D341Med (cell line): ENCODE measurements at regions not wholly inside any gene's neighbourhood (a gene's known extent, or its start where the extent isn't known, plus 50 kb on each side); places are given as distances from the start of the nearest gene placed in this dataset.

Source experiments
- DNase-seq: peaks from one replicate; pipeline ENCODE4 v3.0.0; 2012; ENCODE audit warnings: low spot score

DNA sequence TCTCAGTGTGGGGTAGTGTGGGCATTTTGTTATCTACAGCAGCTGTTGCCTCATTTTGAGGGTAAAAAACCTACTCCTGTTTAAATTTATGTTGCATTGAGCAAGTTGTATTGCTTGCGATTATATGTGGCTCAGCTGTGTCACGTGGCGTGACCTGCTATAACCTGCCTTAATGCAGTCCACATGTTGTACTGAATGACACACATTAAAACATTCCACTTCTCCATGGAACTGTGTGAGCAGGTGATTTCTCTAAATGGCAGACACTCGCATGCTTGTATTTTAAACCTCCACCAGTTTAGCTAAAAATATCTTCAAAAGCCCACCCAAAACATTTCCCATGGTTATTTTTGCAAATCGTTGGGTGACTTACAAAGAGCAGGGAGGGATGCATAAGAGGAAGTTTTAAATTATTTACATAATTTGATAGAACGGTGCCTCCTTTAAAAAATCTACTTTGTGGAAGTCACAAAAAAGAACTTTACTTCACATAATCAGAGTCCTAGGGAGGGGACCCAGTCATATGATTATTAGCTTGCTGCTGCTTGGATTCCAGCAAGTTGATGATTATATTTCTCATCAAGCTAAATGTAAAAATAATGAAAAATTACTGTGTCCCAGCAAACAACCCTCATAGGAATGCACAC, 163.3 kb upstream of the ZEB2 start:
- no peak for DNase-seq

DNA sequence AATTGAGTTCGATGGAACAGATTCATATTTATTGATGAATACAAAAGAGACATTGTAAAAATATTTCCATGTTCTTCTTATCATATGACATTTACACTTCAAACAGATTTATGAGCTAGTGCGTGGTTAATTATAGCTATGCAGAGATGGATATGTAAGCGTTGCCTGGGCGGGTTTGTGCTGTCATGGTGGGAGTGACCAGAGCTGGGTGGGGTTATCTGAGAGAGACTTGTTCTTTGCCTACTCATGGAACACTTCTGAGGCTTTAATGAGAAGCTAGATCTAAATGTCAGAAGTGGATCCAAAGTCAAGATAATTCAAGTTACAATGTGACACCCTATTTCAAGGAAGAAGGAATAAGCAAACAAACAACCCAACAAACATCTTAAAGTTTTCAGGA, 162.3 kb upstream of the ZEB2 start:
- DNase-seq, result no peak

DNA sequence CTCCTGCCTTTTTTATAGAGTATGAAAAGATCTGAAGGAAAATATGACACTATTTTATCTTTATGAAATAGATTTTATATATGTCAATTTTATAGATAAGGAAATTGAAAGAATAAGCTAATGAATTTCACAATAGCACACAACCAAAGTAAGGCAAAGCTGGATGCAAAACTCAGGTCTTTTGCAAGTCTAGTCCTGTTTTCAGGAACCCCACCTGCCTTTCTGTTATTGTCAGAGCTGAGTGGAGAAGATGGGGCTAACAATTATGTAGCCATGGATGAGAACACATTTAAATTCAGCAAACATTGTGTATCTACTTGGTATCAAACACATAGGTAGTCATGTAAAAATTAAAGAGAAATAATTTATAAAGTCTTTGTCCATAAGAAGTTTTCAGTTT, 161.5 kb upstream of the ZEB2 start:
- no peak for DNase-seq

DNA sequence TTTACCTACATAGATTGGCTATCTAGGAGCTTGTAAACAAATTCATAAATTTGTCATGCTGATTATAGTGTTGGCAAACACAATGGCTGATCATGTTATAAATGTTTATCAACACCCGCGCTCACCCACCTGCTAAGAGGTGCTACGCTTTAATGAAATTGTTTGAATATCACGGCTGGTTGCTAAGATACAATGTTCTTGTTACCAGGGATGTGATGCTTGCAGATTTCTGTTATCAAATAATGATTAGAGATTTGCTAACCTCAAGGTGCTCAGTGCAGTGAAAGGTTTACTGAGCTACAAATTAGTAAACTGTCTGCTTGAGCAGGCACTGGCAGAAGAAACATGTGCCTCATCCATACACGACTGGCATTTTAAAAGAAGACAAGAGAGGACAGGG, 160.0 kb upstream of the ZEB2 start:
- no peak for DNase-seq

DNA sequence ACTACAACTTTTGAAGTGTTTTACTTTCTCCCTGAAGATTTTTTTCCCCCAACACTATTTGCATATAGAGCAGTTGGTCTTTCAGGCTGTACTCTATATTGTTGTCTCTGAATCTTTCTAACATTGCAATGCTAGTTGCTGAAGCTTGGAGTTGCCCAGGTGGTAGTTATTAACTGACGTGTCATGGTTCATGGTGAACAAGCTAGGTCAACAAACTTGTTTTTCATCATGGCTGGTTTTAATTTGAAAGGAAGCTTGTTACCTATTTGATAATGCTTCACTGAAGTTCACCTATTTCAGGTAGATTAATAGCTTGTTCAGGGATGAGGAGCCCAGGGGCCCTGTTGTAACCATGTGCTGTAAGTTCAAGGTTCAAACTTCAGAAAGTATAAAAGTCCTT, 158.8 kb upstream of the ZEB2 start:
- no peak for DNase-seq

DNA sequence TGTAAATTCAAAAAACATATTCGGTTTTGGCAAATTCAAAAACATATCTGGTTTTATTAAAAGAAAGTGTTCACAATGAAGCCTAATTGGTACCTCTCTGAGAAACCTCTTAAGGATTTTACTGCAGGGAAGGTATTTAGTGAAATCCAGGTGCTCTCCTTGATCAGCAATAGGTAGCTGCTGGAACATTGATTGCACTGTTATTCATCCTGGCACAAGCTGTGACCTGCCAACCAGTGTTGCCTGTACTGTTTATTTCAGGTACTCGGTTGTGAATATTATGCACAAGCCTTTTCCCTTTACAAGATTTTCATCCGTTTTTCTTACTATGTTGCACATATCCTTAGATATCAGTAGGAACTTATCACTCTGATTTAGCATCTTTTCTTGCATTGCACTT, 155.8 kb upstream of the ZEB2 start:
- DNase-seq, result no peak

DNA sequence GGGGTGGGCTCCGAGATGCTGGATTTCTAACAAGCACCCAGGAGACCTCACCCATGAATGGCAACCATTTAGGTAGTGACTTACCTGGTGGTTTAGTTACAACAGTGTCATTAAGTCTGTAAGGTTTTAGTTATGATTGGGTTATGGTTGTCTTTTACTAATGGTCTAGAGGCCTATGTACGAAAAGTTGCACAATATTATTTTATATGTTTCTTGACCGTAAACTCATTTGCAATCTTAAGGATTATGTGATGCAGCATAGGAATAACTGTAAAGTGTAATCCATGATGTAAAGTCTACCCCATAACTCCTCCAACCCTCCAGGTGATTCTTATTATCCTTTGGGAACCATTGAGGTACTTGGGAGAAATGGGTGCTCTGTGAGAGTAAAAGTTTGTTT, 155.4 kb upstream of the ZEB2 start:
- no peak for DNase-seq

DNA sequence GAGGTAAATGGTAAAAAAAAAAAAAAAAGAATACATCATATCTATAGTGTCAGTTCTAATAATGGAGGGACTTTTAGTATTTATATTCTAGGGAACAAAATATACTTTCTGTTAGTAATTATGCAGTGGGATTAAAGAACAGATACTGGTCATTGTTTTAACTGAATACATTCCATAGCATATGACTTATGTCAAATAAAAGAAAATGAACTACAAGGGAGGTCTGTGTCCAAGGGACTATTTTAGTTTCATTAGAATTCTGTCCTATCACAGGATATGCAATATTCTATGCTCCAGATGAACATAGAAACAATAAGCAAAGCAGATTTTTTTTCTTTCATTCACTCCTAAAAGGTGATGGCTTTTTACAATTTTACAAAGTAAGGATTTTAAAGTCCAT, 154.2 kb upstream of the ZEB2 start:
- no peak for DNase-seq

DNA sequence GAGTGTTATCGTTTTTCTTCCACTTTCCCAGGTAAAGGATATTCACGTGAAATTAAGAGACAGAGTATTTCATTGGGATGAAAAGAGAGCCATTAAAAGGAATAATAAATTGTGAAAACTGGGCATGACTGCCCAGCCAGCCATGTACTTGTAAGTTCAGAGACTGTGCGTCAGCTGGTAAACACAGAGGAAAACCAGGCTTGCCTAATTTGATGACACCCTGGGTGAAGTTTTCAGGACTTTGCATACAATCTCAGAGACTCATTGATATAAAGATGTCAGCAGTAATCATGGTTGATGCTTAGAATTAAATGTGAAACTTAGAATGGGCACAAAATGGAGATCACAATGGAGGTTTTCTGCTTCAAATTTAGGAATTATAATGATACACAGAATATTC, 153.5 kb upstream of the ZEB2 start:
- DNase-seq, result no peak

DNA sequence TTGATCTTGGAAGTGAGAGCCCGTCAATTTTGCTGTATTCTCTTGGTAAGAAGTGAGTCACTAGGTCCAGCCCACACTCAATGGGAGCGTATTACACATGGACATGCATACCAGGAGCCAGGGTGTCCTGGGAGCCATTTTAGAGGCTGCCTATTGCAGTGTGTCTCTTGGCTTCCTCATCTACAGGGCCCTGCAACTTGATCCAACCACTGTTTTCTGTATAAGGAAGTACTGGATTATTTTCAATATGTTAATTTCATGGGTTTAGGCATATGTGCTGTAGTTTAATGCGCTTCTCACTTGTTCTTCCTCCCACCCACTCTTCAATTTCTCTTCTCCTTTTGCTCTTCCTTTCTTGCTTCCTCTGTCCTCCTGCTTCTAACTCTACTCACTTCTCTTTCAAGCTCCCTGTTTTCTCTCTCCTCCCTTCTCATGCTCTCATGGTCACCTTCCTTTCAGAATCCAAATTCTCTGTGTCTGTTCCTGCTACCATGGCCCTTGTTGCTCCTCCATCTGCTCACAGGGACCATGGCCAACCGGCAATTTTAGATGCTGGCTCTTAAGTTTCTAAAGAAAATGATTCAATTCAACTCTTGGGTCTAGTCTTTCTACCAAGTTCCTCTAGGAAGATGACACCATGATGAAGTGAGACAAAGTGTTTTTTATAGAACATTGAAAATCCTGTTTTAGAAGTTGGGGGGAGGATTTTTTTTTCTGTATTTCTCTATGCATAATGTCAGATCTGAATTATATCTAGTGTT, 152.0 kb upstream of the ZEB2 start:
- DNase-seq, result no peak

DNA sequence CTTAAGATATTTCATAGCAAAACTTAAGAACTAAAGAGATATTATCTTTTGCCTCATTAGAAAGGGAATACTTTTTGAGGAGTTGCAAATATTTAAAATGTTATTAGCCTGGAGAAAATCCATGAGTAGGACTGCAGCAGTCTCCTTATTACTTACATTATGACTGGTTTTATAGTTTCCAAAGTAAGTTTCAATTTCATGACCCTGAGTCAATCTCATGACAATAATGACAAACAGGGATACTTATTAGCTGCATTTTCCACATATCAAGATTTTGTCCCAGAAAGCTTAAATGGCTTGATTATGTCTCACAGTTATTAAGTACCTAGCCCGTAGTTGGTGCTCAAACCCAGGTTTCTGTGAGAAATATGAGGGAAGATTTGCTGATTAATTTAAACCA, 150.8 kb upstream of the ZEB2 start:
- DNase-seq, result no peak

DNA sequence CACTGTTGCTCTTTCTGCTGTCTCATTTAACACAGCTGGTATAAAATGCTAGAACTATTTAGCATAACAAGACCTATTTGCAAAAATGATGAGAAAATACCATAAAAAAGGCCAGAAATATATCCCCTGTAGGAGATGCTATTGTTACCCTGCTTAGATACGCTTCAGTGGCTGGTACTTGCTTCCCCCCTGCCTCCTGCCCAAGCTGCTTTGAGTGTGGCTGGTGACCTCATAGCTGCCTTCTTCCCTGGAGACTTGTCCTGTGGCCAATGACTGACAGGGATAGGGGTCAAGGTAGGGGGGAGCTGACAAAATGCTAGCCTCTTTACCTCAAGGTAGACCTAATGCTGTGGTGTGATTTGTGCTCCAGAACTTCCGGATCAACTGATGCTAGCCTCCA, 150.2 kb upstream of the ZEB2 start:
- no peak for DNase-seq

DNA sequence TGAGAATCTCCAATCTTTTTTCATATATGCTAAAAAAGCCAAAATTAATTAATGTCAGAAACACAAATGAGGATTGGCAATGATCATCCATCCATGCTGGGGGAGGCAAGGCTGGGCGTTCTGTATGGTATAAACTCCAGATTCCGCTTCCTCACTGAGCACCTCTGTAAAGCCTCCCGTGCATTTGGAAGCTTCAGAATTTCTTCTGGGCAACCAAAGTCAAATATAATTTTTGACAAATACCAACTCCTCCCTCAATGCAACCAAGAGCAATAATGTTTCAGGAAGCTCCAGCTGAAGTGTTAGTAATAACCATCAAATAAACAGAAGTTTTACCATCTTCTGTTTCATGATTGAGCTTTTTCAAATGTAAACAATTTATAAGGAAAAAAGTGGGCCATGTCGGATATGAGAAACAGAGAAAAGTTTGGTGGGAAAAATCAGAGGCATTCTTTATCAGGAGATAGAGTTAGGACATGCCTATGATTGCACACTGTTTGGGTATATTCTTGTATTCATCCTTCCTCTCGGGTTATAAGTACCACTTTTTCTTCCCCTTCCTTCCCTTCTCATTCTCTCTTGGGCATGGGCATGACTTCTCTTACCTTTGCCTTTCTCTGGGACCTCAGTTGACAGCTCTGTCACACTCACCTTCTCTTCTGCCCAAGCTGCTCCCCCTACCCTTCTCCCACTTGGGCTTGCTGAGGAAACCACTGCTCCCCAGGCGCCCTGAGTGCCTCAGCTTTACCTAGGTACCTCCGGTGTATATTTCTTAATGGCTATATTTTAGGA, 149.5 kb upstream of the ZEB2 start:
- no peak for DNase-seq

DNA sequence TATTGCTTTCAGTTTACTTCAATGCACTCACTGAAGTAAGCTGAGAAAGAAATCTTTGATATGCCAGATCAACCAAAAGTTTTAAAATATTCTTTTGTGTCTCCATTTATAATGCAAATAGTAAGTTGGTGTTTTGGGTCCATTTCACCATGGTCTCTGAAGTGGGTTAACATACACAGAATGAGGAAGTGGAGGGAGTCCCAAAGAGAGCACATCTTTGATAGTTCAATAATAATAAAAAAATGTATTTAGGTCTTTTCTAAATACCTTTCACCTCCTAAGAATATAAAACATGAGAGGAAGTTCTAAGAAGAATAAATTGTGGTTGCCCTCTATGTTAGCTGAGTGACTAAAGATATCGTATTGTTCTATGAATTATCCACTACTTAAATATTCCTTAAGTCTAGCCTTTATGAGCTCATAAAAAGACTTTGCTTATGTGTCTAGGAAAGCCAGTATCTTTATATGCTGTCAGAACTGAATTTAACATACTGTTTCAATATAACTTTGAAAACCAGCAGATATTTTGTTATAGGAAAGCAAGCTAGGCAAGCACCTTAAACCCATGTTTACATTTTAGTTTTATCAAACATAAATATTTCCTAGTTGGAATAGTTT, 148.7 kb upstream of the ZEB2 start:
- DNase-seq, result no peak

DNA sequence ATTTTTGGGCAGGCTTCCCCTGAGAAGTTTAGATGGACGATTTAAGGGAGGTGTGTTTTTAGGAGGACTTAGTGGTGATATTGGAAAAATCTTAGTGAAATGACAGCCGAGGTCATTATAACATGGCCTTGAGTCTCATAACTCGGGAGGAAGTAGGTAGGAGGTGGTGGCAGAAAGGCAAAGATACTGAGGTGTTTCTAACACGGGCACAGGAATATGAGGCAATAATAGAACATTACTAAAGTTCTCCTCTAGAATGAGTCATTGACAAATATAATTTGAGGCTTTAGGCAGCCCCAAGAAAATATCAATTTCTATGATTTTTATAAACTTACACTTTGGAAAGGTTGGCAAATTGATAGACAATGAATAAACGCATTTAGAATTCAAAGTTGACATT, 146.1 kb upstream of the ZEB2 start:
- DNase-seq, result no peak

DNA sequence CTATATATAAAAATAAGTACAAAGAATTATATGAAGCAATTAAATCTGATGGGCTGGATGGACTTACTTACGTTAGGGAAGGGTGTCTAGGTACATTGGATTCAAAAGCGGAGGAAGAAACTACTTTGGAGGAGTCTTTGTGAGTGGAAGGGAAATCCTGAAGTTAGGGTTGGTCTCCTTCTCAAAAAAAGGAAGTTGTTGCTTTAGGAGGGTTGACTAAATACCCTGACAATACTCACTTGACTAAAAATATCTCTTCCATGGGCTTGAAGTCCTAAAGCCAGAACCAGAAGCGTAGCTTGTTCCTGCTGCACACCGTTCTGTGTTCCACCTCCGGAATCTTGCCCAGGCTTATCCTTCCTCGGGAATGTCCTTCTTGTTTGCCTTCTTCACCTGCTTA, 143.3 kb upstream of the ZEB2 start:
- DNase-seq, result no peak

DNA sequence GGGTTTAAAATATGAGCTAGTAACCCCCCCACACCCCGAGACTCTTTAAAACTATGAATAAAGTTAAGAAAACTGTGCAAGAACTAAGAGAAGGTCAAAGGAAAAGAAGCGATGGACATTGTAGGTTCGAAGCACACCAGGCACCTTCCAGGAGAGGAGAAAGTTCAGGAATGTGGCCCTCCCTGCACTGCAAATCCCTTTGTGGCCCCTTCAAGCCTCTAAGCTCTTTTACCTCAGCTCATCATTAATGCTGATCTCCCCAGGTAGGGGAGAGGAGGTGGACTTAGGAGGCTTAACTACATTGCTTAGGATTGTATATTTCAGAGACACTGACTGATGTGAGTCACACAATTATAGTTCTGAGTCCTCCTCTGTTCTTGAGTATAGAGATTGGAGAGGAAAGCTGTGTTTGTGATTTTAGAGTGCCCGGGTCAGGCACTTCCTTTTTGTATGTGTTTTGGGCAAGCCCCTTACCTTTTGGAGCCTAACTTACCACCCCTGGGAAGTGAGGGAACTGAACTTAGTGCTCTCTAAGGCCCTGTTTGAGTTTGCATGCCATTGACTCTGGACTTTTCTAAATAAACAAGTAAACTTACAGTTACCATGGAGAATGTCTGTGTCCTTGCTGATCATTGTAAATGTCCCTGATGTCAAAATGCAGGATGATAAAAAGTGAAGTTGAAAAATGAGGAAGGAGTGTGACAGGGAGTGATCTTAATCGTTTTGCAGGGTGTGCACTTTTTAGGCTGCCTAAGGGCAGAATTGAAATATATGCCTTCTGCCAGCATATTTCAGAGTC, 140.8 kb upstream of the ZEB2 start:
- DNase-seq, result no peak

DNA sequence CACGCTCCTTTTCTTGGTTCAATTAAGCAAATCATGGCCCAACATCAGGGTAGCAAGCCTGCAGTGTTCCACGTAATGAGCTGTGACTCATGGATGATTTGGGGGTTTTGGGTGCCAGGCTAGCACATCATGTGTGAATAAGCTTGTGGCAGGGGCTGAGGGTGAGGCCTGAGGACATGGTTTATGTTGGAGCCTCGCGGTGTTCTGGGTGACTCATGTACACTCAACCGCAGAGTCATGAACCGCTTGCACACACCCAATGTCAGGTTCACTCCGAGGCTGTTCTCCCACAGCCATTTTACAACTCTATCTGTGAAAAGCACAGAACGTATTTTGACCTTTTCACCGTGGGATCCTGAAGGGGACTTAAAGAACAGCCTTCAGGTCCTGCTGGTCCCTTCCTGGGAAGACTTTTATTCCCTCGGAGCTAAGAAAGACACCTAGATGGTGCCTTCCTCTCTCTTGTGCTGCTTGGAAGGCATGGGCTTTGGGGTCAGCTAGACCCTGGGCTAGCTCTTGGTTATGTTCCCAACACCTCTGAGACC, 139.9 kb upstream of the ZEB2 start:
- DNase-seq, result no peak

DNA sequence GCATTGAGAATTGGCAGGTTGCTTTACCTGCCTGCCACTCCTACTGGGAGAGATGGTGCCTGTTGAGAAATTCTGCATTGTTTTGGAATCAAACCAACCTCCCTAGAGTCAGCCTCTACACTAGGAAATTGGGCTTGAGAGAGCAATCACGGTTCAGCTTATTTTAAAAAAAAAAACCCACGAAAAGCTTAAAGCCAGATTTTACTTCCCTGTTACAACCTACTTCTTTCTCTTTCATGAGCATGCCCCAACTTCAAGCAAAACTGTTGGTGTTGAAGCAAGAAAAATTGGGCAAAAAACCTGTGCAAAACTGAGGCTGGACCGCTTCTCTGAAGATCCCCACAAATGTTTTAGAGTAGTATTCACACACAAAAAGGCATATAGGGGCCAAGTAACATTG, 134.6 kb upstream of the ZEB2 start:
- no peak for DNase-seq

DNA sequence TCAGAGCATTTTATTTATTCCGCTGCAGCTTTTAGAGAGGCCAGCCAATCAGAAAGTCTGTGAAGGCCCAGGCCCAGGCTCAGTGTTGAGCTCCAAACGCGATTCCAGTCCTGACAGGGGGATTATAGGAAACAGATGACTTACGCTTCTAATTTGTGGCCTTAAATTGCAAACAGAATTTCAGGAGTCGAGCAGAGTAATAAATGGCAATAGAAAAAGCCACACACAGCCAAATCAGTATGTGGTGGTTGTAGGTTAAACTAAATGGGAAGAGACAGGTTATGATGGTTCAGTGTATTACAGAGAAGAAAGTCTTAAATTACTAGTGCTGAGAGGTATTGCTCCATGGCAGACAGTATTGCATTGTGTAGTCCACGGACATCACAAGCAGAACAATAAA, 131.0 kb upstream of the ZEB2 start:
- no peak for DNase-seq

DNA sequence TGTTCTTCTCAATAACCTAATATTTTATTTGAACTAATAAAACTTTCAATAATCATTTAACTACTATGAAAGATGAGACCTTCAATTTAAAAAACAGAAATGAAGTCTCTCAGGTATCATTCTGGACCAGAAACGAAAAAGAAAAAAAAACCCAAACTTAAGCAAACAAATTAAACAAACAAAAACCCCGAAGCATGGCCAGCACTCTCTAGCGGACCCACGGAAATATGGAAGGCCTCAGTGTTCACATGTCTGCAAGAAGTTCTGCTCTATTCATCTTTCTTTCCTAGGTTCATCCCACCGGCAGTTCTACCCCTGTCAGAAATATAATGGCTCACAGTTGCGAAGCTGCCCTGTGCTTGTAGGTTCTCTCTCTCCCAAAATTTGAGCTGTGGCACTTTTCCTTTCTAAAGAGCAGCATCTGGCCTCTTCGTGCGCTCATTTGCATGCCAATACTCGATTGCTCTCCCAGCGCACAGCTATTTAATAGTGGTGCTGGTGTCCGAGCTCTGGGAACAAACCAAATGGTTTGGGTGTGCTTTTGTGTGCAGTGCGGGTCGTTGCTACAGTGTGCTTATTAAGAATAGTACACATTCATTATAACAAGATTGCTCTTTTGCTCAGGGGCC, 129.0 kb upstream of the ZEB2 start:
- no peak for DNase-seq
